Lung (tissue), 11 donors: ENCODE measurements at regions not wholly inside any gene's neighbourhood (a gene's known extent, or its start where the extent isn't known, plus 50 kb on each side); places are given as distances from the start of the nearest gene placed in this dataset.

Source experiments
- ATAC-seq: fragments of 200-7000 bp; cut with Tn5 transposase; one replicate; pipeline ENCODE4 v1.9.1; 2020; ENCODE audit warnings: moderate number of reproducible peaks; ENCODE audit not compliant: insufficient read depth, low FRiP score
- DNase-seq, 3 donors: peaks; one replicate each; pipeline ENCODE4 v3.0.0-alpha.2; 2013 to 2017
- H3K27ac ChIP-seq, 2 donors: one replicate each; pipeline ENCODE4 v1.5.1; 2013; ENCODE audit warnings: mild to moderate bottlenecking in 2 of 2, moderate library complexity in 2 of 2, control low read depth in 1 of 2, inconsistent platforms in 1 of 2, low read depth in 1 of 2, low read length in 1 of 2
- H3K27me3 ChIP-seq, 3 donors: one replicate each; pipeline ENCODE4 v1.5.1; 2013; ENCODE audit warnings: low read length in 2 of 3; ENCODE audit not compliant: control insufficient read depth in 3 of 3, insufficient read depth in 3 of 3
- H3K36me3 ChIP-seq, 4 donors: one replicate each; pipeline ENCODE4 v1.5.1; 2013; ENCODE audit warnings: low read length in 4 of 4, mild to moderate bottlenecking in 1 of 4, moderate library complexity in 1 of 4; ENCODE audit not compliant: control insufficient read depth in 4 of 4, insufficient read depth in 4 of 4
- H3K4me1 ChIP-seq, 5 donors: one replicate each; pipeline ENCODE4 v1.5.1; 2013; ENCODE audit warnings: low read length in 5 of 5, mild to moderate bottlenecking in 2 of 5, moderate library complexity in 1 of 5; ENCODE audit not compliant: control insufficient read depth in 5 of 5, insufficient read depth in 5 of 5
- H3K4me3 ChIP-seq: one replicate; pipeline ENCODE4 v1.5.1; 2013; ENCODE audit warnings: mild to moderate bottlenecking, control low read depth, moderate library complexity
- H3K9ac ChIP-seq, 2 donors: one replicate each; pipeline ENCODE4 v1.5.1; 2013; ENCODE audit warnings: low read length in 2 of 2, control low read depth in 1 of 2; ENCODE audit not compliant: insufficient read depth in 1 of 2
- H3K9me3 ChIP-seq, 4 donors: one replicate each; pipeline ENCODE4 v1.5.1; 2013; ENCODE audit warnings: low read length in 3 of 4, mild to moderate bottlenecking in 1 of 4, moderate library complexity in 1 of 4; ENCODE audit not compliant: control insufficient read depth in 4 of 4, insufficient read depth in 3 of 4
- CTCF ChIP-seq: IDR thresholded peaks from 2 replicates; pipeline ENCODE4 v1.5.1; 2012; ENCODE audit warnings: mild to moderate bottlenecking; ENCODE audit errors: control extremely low read depth, extremely low read depth
- WGBS, 2 donors: extraction: QIAGEN DNeasy Blood & Tissue Kit; methylation state at CpG; one replicate each; pipeline ENCODE4 v1.1.7; 2013; 5-methylcytosine and 5-hydroxymethylcytosine counted together
- donor health status: control.
- donor health status: control.
- donor health status: Bipolar disorder and iron deficiency.
- donor health status: healthy.
- donor health status: DM: yes; HTN: yes; CAD: no.

GRCh38 chrX:44708470-44708869 is 135.4 kb upstream of the DUSP21 start:
- no peaks in the 10 kb centered on the region for H3K36me3 ChIP-seq
- H3K9me3 ChIP-seq = no peaks in the 10 kb centered on the region
- no peak overlapping the region for H3K27ac ChIP-seq
- H3K4me1 ChIP-seq = no peaks in the 10 kb centered on the region
- no peak for DNase-seq
- TF ChIP-seq CTCF = no peak
- H3K9ac ChIP-seq = no peak overlapping the region
- 31 to 59% methylated on average over 5 of the region's 5 CpGs for WGBS, 2 donors
- no peak for ATAC-seq
- peaks cover 0 to 10% (median 3%) of the 10 kb centered on the region in 3 donors for H3K27me3 ChIP-seq
- H3K4me3 ChIP-seq = no peak overlapping the region

- Histone ChIP-seq H3K4me1 (no peaks in the 10 kb centered on the region), H3K36me3 (no peaks in the 10 kb centered on the region), H3K4me3 (no peak overlapping the region), H3K27me3 (peaks cover 0 to 13% (median 3%) of the 10 kb centered on the region in 3 donors), H3K27ac (no peak overlapping the region), H3K9me3 (no peaks in the 10 kb centered on the region), H3K9ac (no peak overlapping the region)
- no peak for TF ChIP-seq CTCF
- WGBS, 2 donors = 69 to 82% methylated on average over 7 to 8 of the region's 8 CpGs
- ATAC-seq (no peak), DNase-seq (no peak)
Observed at GRCh38 chrX:44705817-44706551, 137.8 kb upstream of the DUSP21 start.

GRCh38 chrX:44698357-44698756 is 145.5 kb upstream of the DUSP21 start:
- Histone ChIP-seq H3K27ac (no peak overlapping the region), H3K4me3 (no peak overlapping the region), H3K27me3 (peaks cover 0 to 3% (median 0%) of the 10 kb centered on the region in 3 donors), H3K9me3 (no peaks in the 10 kb centered on the region), H3K9ac (no peak overlapping the region), H3K4me1 (no peaks in the 10 kb centered on the region), H3K36me3 (no peaks in the 10 kb centered on the region)
- TF ChIP-seq CTCF = no peak
- WGBS, 2 donors = 77 to 78% methylated on average over 3 of the region's 3 CpGs
- DNase-seq = no peak
- no peak for ATAC-seq

- Histone ChIP-seq H3K9me3 (no peaks in the 10 kb centered on the region), H3K27me3 (peaks cover 0 to 5% (median 2%) of the 10 kb centered on the region in 3 donors), H3K4me3 (no peak overlapping the region), H3K4me1 (no peaks in the 10 kb centered on the region), H3K27ac (no peak overlapping the region), H3K9ac (no peak overlapping the region), H3K36me3 (no peaks in the 10 kb centered on the region)
- no peak for TF ChIP-seq CTCF
- DNase-seq (no peak), ATAC-seq (no peak)
- 61 to 96% methylated on average over 3 of the region's 3 CpGs for WGBS, 2 donors
Observed at GRCh38 chrX:44693255-44693654, 150.6 kb upstream of the DUSP21 start.
